Large intestine (tissue), 3 donors: ENCODE measurements at regions not wholly inside any gene's neighbourhood (a gene's known extent, or its start where the extent isn't known, plus 50 kb on each side); places are given as distances from the start of the nearest gene placed in this dataset.
A peak's percentile ranks its signal among the peaks of the same experiment; 100 is the strongest.

Experiments
- DNase-seq, 2 donors: peaks; one replicate each; pipeline versions ENCODE4 v3.0.0 to v3.0.0-alpha.2; 2013
- H3K27ac ChIP-seq: one replicate; pipeline ENCODE4 v1.5.1; 2013; ENCODE audit warnings: low read length
- H3K27me3 ChIP-seq: 2 replicates; pipeline ENCODE4 v1.6.1; 2013; ENCODE audit warnings: low read length; ENCODE audit not compliant: control insufficient read depth, insufficient read depth
- H3K36me3 ChIP-seq: 2 replicates; pipeline ENCODE4 v1.6.1; 2013; ENCODE audit warnings: low read length; ENCODE audit not compliant: control insufficient read depth, insufficient read depth
- H3K4me1 ChIP-seq: one replicate; pipeline ENCODE4 v1.6.1; 2013; ENCODE audit warnings: low read length; ENCODE audit not compliant: control insufficient read depth, insufficient read depth
- H3K4me3 ChIP-seq: one replicate; pipeline ENCODE4 v1.5.1; 2013; ENCODE audit warnings: low read length
- H3K9me3 ChIP-seq: one replicate; pipeline ENCODE4 v1.6.1; 2013; ENCODE audit warnings: mild to moderate bottlenecking, low read depth, low read length, moderate library complexity; ENCODE audit not compliant: control insufficient read depth
- WGBS: methylation state at CpG from one replicate; pipeline ENCODE4 v1.1.5; 2013; ENCODE audit warnings: low lambda C conversion rate; ENCODE audit not compliant: insufficient coverage; 5-methylcytosine and 5-hydroxymethylcytosine counted together

DNA sequence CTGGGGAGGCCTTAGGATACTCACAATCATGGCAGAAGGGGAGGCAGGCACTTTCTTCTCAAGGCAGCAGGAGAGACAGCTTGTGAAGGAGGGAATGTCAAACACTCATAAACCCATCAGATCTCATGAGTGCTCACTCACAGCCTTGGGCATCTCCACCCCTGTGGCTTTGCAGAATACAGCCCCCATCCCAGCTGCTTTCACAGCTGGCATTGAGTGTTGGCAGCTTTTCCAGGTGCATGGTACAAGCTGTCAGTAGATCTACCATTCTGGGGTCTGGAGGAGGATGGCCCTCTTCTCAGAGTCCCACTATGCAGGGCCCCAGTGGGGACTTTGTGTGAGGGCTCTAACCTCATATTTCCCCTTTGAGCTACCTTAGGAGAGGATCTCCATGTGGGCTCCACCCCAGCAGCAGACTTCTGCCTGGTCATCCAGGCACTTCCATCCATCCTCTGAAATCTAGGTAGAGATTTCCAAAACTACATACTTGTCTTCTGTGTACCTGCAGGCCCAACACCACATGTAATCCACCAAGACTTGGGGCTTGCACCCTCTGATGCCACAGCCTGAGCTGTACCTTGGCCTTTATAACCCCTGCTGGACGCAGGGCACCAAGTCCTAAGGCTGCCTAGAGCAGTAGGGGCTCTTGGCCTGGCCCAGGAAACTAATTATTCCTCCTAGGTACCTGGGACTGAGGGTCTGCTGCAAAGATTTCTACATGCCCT is 404.2 kb upstream of the EPHA6 start:
- WGBS, result no CpG with 5 or more reads among the region's 1 CpG
- no peaks in the 10 kb centered on the region for H3K27me3 ChIP-seq
- H3K4me3 ChIP-seq, result no peak overlapping the region

DNA sequence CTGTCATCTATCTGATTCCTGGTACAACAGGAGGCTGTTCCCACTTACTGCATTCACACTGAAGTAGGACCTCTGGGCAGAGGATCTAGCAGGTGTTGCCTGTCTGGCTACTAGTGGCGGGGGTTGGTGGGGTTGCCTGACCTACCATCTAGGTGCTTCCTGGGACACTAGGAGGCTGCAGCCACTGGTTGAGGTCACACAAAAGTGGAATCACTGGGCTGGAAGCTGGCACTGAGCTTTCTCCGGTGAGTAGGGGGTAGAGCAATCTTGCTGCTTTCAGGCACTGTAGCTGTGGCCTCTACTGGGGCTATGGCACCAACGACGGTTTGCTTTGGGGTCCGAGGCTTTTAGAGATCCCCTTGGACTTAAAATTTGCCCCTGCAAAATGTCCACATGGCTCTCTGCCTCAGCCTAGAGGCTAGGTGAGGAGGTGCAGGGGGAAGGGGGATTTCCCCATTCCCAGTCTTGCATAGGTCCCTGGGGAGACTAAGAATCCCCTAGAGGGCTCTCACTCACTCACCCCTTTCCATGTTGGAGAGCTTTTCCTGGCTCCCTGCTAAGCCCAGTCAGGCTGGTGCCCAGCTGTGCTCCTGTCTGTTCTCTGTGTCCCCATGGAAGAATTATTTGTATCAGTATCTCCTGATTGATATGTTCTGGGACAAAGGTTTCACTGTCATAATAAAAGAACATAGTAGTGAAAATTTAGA is 397.7 kb upstream of the EPHA6 start:
- no CpG with 5 or more reads among the region's 5 CpGs for WGBS
- no peaks in the 10 kb centered on the region for H3K36me3 ChIP-seq
- H3K4me3 ChIP-seq, result no peak overlapping the region
- H3K27ac ChIP-seq, result no peak overlapping the region
- H3K27me3 ChIP-seq, result no peaks in the 10 kb centered on the region
- no peaks in the 10 kb centered on the region for H3K9me3 ChIP-seq
- H3K4me1 ChIP-seq, result no peaks in the 10 kb centered on the region
- DNase-seq, result no peak

More for the DNA sequence above, 404.2 kb upstream of the EPHA6 start:
- Histone ChIP-seq H3K36me3 (no peaks in the 10 kb centered on the region), H3K4me1 (no peaks in the 10 kb centered on the region), H3K27ac (no peak overlapping the region), H3K9me3 (no peaks in the 10 kb centered on the region)
- no peak for DNase-seq

DNA sequence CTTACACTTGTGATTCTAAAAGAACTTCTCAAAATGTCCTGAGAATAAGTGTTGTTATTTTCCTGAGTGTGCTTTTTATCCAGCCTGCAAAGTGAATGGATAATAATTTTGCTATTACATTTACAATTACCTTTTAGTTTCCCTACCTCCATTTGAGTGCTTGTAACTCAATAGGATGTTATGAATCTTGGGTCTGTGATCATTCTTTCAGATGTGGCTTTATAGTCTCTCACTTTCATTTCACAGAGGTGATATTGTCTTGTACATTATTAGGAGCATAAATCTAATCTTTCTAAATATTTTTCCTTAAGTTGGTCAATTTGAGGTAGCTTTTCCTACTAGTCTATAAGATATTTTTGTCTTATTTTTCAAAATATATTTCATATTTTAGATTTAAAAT is 386.3 kb upstream of the EPHA6 start:
- H3K27ac ChIP-seq, result no peak overlapping the region
- no peaks in the 10 kb centered on the region for H3K9me3 ChIP-seq
- no peaks in the 10 kb centered on the region for H3K36me3 ChIP-seq
- DNase-seq, result no peak
- H3K4me3 ChIP-seq, result no peak overlapping the region
- H3K4me1 ChIP-seq, result no peaks in the 10 kb centered on the region
- H3K27me3 ChIP-seq, result no peaks in the 10 kb centered on the region

GRCh38 chr3:96430079-96430478 is 384.3 kb upstream of the EPHA6 start:
- Histone ChIP-seq H3K4me3 (no peak overlapping the region), H3K4me1 (no peaks in the 10 kb centered on the region), H3K27ac (no peak overlapping the region), H3K36me3 (no peaks in the 10 kb centered on the region), H3K9me3 (no peaks in the 10 kb centered on the region), H3K27me3 (no peaks in the 10 kb centered on the region)
- no peak for DNase-seq
- no CpG with 5 or more reads among the region's 2 CpGs for WGBS

DNA sequence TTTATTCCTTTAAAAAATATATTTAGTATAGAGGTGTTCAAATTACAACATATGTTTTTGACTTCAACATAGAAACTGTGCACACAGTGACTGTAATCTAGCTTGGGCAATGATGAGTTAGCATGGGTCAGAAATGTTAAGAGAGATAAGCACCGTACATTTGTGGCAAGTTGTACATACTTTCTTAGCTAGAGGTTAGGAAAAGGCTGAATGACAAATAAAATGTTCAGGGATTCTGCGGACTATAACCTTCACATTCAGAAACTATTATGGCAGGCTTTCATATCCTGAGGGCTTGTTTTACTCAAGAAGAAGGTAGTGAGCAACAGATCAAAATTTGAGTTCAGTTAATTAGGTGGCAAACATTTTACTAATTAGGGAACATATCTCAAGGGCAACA is 379.7 kb upstream of the EPHA6 start:
- DNase-seq, result no peak
- Histone ChIP-seq H3K4me3 (no peak overlapping the region), H3K27ac (no peak overlapping the region), H3K9me3 (no peaks in the 10 kb centered on the region), H3K27me3 (no peaks in the 10 kb centered on the region), H3K36me3 (no peaks in the 10 kb centered on the region), H3K4me1 (no peaks in the 10 kb centered on the region)
- WGBS, result no CpG with 5 or more reads among the region's 2 CpGs

DNA sequence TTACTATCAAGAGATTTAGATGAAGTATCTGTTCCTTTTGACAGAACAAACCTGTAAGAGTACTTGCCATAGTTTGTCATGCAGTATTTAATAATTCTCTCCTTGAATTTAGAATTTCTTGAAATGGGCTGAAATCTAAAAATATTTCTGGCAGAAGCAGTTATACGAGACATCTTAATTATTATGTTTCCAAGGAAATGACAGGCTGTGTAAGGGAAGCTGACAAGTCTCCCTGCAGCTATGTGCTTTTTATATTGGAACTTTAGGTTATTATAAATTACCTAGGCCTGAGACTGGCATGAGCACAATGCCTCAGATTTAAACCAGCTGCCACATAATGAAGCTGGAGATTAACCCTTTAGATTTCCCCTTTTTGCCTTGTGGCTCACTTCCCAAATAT is 365.0 kb upstream of the EPHA6 start:
- H3K27me3 ChIP-seq, result no peaks in the 10 kb centered on the region
- H3K4me3 ChIP-seq, result no peak overlapping the region
- no peaks in the 10 kb centered on the region for H3K9me3 ChIP-seq
- H3K36me3 ChIP-seq, result no peaks in the 10 kb centered on the region
- DNase-seq, result no peak
- no CpG with 5 or more reads among the region's 1 CpG for WGBS
- peak overlapping the region; percentile 54 for H3K27ac ChIP-seq
- H3K4me1 ChIP-seq, result peaks cover 7% of the 10 kb centered on the region

DNA sequence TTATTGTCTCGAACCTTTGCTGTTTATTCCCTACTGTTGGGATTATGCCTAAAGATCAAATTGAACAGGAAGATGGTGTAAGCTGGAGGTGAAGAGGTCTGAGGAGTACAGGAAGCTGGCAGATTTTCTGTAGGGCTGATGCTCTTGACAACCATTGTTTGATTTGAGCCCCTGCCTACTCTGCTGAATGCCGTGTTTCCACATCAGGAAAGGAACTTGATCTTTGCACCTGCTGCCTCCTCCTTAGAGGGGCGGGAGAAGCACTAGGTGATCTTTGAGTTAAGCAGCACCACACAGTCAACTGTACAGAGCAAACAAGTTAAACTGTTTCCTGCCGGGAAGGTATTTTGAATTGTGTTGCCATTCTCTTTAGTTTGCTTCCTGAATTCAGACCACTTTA is 364.6 kb upstream of the EPHA6 start:
- WGBS, result 20% methylated on average over 1 of the region's 4 CpGs
- peak; percentile 82 to 88 for DNase-seq
- H3K4me1 ChIP-seq, result peaks cover 7% of the 10 kb centered on the region
- no peaks in the 10 kb centered on the region for H3K36me3 ChIP-seq
- H3K9me3 ChIP-seq, result no peaks in the 10 kb centered on the region
- H3K4me3 ChIP-seq, result no peak overlapping the region
- H3K27ac ChIP-seq, result peak overlapping the region; percentile 71
- H3K27me3 ChIP-seq, result no peaks in the 10 kb centered on the region

- no peaks in the 10 kb centered on the region for H3K36me3 ChIP-seq
- peaks cover 7% of the 10 kb centered on the region for H3K4me1 ChIP-seq
- no peak overlapping the region for H3K4me3 ChIP-seq
- WGBS, result 100% methylated on average over 1 of the region's 2 CpGs
- H3K9me3 ChIP-seq, result no peaks in the 10 kb centered on the region
- no peaks in the 10 kb centered on the region for H3K27me3 ChIP-seq
- DNase-seq, result no peak
- H3K27ac ChIP-seq, result peak overlapping the region; percentile 71
Observed at GRCh38 chr3:96450699-96451098, 363.7 kb upstream of the EPHA6 start.

DNA sequence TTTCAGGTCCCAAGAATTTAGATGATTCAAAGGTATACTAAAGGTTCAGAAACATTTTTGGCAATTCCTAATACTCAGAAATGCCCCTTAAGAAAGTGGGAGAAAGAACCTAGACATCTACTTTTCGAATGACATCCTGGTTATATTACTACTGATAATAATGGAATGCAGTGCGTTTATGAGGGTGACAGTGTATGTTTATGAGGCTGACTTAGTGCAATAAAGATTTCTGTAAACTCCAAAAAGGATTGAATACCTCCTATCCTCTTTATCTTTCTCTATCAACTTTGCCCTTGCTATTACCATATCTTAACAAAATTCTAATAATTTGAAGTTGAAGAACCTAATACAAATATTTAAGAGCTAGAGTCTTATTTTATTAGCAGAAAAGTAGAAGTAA is 348.9 kb upstream of the EPHA6 start:
- Histone ChIP-seq H3K4me3 (no peak overlapping the region), H3K27ac (no peak overlapping the region), H3K36me3 (no peaks in the 10 kb centered on the region), H3K27me3 (no peaks in the 10 kb centered on the region), H3K9me3 (no peaks in the 10 kb centered on the region), H3K4me1 (peaks cover 4% of the 10 kb centered on the region)
- no CpG with 5 or more reads among the region's 2 CpGs for WGBS
- DNase-seq, result peak in 1 of 2 donors; percentile 29

DNA sequence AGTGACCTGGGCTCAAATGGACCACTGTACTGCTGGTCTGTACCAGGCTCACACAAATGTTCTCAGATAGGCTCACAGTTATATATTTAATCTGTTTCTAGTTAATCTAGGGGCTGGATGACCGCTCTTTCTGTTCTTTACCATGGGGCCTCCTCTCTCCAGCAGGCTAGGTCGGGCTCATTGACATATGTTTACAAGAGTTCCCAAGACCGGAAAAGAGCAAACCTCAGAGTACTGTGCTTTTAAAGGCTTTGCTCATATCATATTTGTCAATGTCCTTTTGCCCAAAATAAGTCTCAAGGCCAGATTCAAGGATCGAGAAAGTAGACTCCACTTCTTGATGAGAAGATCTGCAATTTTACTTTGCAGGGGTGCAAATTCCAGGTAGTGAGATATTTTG is 348.0 kb upstream of the EPHA6 start:
- H3K4me1 ChIP-seq, result peaks cover 4% of the 10 kb centered on the region
- no peaks in the 10 kb centered on the region for H3K36me3 ChIP-seq
- H3K27me3 ChIP-seq, result no peaks in the 10 kb centered on the region
- no CpG with 5 or more reads among the region's 4 CpGs for WGBS
- no peak overlapping the region for H3K4me3 ChIP-seq
- no peaks in the 10 kb centered on the region for H3K9me3 ChIP-seq
- no peak overlapping the region for H3K27ac ChIP-seq
- peak in 1 of 2 donors; percentile 5 for DNase-seq

DNA sequence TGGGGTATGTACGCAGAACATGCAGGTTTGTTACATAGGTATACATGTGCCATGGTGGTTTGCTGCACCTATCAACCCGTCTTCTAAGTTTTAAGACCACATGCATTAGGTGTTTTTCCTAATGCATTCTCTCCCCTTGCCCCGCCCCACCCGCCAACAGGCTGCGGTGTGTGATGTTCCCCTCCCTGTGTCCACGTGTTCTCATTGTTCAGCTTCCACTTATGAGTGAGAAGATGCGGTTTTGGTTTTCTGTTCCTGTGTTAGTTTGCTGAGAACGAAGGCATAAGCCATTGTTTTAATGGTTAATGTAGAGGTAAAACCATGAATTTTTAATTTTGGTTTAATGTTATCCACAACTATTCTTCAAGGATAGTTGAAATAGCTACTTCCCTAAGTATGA is 346.8 kb upstream of the EPHA6 start:
- Histone ChIP-seq H3K4me3 (no peak overlapping the region), H3K27ac (no peak overlapping the region), H3K9me3 (no peaks in the 10 kb centered on the region), H3K36me3 (no peaks in the 10 kb centered on the region), H3K27me3 (no peaks in the 10 kb centered on the region), H3K4me1 (peaks cover 4% of the 10 kb centered on the region)
- no peak for DNase-seq
- WGBS, result 100% methylated on average over 3 of the region's 8 CpGs
